ENCODE measurements at regions not wholly inside any gene's neighbourhood (a gene's known extent, or its start where the extent isn't known, plus 50 kb on each side); places are given as distances from the start of the nearest gene placed in this dataset.
"Not testable (repeated sequence)": the region's sequence is repeated elsewhere in the genome, so short reads cannot be mapped to it uniquely, and the experiment has no call there.

DNA sequence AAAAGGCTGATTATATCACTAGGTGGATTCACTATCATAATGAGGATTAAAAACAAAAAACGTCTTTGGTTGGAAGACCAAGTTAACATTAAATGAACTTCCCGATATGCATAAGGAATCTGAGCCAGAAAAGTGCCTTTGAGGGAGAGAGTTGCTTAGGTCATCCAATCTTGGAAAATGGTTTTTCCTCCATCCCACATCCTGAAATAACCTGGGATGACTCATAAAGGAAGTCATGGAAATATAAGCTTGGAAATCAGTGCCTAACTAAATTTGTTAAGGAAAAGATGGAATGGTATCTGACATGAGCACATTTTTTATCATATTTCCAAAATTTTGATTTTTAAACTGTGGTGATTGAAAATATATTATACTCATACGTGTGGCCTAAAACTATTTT lies 66.0 kb downstream of the KBTBD8 start:
- peak; percentile 21 for DNase-seq (ENCODE audit: low read depth)

DNA sequence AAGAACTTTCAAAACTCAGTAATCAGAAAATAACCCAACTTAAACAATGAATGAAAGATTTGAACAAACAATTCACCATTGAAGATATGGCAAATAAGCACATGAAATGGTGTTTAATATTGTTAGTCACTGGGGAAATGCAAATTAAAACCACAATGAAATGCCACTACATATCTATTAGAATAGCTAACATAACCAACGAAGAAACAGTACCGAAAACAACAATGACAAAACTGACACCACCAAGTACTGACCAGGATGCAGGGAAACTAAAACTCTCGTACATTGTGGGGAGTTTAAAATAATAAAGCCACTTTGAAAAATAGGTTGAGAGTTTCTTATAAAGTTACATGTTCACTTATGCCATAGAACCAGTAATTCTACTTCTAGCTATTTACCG lies 69.1 kb downstream of the KBTBD8 start:
- DNase-seq (ENCODE audit: low read depth), result no peak

GRCh38 chr3:67072640-67073039 lies 74.5 kb downstream of the KBTBD8 start:
- not testable (repeated sequence) for DNase-seq (ENCODE audit: low read depth)

DNA sequence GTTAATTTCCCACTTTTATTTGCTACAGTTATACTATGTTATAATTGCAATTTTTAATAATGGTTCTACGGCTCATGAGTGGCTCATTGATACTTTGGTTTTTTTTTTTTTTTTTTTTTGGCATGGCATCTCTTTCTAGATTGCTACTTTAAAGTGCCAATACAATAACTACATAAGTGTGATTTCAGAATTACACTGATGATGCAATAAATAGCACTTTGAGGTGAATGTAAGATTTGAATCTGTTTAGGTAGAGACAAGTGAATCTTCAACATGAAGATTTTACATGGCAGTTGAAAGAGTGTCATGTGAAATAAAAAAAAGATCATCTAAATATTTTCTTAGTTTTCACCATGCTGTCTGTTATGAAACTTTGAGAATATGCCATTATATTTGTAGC lies 75.7 kb downstream of the KBTBD8 start:
- no peak for DNase-seq (ENCODE audit: low read depth)

DNA sequence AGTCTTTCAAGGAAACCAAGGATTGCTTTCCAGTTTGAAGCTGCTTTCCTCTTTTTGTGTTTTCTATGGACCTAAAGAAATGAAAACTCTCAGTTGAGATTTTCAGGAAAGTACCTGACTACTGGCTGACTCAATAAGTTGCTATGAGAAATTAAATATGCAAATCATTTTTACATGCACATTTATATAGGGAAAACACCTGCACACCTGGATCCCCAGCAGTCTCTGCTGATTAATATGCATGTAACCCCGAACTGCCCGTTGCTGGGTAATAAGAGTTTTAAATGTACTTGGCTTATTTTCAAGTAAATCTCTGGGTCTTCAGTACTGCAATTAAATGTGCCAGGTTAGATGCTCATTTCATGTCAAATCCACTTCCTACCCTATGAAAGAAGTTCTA lies 77.2 kb downstream of the KBTBD8 start:
- no peak for DNase-seq (ENCODE audit: low read depth)

- DNase-seq (ENCODE audit: low read depth), result peak; percentile 26
Measured at GRCh38 chr3:67076607-67077006, 78.5 kb downstream of the KBTBD8 start.

GRCh38 chr3:67077656-67078055 lies 79.5 kb downstream of the KBTBD8 start:
- no peak for DNase-seq (ENCODE audit: low read depth)

- DNase-seq (ENCODE audit: low read depth), result no peak
Measured at GRCh38 chr3:67082533-67083024, 84.5 kb downstream of the KBTBD8 start.

GRCh38 chr3:67083277-67083676 lies 85.2 kb downstream of the KBTBD8 start:
- DNase-seq (ENCODE audit: low read depth), result peak; percentile 68

DNA sequence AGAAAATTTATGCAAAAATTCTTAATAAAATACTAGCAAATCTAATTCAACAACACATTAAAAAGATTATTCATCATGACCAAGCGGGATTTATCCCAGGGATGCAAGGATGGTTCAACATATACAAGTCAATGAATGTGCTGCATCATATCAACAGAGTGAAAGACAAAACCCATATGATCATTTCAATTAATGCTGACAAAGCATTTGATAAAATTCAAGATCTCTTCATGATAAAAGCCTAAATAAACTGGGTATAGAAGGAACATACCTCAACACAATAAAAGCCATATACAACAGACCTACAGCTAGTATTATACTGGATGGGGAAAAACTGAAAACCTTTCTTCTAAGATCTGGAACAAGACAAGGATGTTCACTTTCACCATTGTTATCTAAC lies 89.7 kb downstream of the KBTBD8 start:
- DNase-seq (ENCODE audit: low read depth), result no peak

DNA sequence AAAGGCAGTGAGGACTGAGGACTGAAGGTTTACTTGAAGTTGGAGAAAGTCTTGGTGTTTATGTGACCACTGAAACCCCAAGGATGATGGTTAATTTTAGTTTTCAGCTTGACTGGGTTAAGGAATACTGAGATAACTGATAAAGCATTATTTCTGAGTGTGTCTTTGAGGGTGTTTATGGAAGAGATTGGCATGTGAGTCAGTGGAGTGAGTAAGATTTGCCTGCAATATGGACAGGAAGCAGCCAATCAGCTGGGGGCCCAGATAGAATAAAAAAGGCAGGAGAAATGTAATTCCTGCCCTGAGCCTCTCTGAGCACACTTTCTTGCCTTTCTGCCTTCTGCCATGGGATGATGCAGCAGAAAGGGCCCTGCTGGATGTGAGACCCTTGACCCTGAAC lies 92.4 kb downstream of the KBTBD8 start:
- peak; percentile 66 for DNase-seq (ENCODE audit: low read depth)

DNA sequence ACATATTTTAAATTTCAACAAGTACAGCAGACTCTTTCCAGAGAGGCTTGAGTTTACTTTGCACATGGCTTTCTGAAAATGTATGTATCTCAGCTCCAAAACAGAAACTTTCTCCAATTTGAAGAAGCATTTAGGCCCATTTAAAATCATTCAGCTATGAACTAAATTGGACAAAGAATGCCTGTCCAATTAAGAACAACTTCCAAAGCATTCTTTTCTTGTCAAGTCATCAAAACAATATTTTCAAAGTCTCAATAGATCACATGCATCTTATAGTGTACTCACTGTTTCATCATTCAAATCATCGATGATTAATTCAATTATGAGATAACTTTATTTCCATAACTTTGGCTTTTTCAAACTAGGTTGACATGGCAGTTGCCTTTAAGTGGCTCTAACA lies 95.2 kb downstream of the KBTBD8 start:
- no peak for DNase-seq (ENCODE audit: low read depth)

DNA sequence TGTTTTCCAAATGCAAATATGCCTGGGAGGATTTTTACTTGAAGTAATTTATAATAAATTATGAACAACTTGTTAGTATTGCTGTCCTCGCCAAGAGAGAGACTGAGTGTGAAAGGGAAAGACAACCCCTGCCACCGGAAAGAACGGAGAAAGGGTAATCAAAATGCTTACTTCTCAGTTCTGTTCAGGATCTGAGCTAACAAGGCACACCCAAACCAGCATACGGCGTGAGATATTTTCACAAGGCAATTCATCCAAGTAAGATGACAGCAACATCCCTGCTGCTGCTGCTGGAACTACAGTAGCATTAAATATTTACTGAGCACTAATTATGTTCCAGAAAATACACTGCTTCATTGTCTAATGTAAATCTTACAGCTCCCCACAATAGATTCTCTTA lies 96.1 kb downstream of the KBTBD8 start:
- no peak for DNase-seq (ENCODE audit: low read depth)

DNA sequence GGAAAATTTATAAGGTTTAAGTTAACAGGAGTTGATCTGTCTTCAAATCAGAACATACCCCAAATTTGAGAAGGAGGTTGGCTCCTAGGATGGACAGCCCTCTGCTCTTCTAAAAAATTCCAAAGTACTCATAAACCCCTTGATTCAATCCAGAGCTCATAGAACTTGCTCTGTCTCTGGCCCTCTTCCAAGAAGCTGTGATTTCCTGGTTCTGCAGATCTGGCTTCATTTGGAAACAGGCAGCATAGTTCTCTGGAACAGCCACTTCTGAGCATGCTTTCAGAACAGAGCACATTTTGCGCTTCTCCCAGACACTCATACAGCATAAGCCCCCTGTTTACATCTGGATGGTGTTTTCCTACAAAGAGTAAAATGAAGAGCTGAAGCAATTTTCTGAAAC lies 96.7 kb downstream of the KBTBD8 start:
- no peak for DNase-seq (ENCODE audit: low read depth)

GRCh38 chr3:67104388-67104787 lies 106.3 kb downstream of the KBTBD8 start:
- no peak for DNase-seq (ENCODE audit: low read depth)

DNA sequence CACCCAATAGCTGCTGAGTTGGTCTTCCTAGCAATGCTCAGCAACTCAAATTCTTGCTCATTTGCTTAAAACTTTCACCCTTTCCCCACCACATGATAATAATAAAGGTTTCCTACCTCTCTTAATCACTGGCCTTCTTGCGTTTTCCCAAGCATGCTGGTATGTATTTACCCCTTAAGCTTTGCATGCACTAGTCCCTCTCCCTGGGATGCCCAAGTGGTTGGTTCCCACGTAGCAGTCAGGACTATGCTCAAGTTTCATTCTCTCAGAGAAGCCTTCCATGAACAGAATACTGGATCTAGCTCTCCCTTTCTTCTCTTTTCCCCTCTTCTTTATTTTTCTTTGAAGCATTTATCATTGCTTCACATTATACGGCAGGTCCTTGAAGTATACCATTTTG lies 108.8 kb downstream of the KBTBD8 start:
- DNase-seq (ENCODE audit: low read depth), result no peak

DNA sequence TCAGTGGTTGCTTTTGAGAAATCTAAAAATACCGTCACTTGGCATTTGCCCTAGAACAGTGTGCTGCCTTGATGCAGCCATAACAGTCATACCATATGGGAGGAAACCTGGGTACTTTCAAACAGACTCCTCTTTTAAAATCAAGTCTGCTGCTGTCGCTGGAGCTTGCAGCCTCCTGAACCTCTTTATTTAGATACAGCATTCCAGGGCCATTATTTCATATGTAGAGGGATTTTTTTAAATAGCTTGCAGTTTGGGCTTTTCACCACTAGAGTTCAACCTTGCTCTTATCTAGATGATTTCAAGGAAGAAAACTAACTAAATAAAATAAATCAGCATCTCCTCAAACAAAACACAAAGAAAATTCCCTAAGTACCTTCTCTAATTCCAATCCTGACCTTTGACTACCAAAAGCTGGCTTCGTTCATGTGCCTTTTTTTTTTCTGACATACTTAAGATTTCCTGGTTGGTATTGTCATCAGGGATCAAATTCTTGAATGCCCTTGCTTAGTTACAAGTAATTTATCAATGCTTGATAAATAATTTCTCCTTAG lies 111.6 kb downstream of the KBTBD8 start:
- DNase-seq (ENCODE audit: low read depth), result peak; percentile 74

GRCh38 chr3:67113802-67114407 lies 115.8 kb downstream of the KBTBD8 start:
- peak; percentile 87 for DNase-seq (ENCODE audit: low read depth)

DNA sequence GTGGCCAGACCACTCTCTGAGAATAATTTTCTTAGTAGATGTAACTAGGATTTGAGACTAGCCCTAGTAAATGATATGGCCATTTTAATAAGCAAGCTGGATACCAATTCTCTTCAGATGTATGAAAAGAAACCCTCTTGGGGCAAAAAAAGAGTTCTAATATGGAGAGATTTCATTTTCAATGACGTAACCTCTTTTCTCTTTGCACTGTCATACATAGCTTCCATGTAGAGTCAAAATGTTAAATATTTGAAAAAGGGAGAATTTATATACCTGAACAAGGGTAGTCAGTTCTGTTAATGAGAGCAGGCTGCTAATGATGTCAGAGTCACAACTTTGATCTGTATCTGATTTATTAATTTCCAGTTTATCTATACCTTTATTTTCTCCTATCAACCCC lies 120.0 kb downstream of the KBTBD8 start:
- no peak for DNase-seq (ENCODE audit: low read depth)

- DNase-seq (ENCODE audit: low read depth), result no peak
Measured at GRCh38 chr3:67118635-67119034, 120.5 kb downstream of the KBTBD8 start.

DNA sequence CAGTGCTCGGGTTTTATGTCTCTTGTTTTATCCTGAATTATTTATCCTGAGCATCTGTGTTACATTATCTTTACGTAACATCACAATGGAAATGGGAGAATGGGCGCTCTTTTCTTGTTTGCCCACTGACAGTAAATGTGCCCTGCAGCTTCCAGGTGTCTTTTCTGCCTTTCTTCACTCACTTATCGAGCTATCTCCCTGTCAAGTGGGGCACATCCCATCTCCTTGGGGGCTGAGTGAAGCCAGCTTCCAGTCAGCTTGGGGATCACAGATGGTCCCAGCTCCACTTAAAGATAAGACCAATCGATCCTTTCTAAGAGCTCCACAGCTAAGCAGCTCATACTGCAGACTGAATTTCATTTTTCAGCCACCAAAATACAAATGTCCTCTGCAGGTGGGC lies 125.8 kb downstream of the KBTBD8 start:
- no peak for DNase-seq (ENCODE audit: low read depth)

DNA sequence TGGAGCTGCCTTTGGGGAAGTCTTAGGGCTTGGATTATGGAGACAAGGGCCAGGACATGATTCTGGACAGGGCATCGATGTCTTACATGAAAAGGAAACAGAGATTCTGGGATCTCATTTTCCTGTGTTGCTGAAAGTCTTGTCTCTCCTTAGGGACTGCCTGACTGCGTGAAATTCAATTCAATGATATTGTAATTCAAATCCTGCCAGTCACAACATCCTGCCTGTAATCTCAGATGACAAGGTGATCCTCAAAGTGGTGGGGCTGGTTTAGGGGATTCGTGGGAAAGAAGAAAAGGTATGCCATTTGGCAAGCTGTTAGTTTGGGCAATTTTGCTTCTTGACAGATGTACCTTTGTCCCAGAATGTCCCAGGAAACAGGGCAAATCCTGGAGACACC lies 129.1 kb downstream of the KBTBD8 start:
- DNase-seq (ENCODE audit: low read depth), result no peak

- DNase-seq (ENCODE audit: low read depth), result no peak
Measured at GRCh38 chr3:67142432-67142831, 144.3 kb downstream of the KBTBD8 start.

GRCh38 chr3:67145738-67146137 lies 147.6 kb downstream of the KBTBD8 start:
- no peak for DNase-seq (ENCODE audit: low read depth)
